AG04450 (cell line): ENCODE measurements at regions not wholly inside any gene's neighbourhood (a gene's known extent, or its start where the extent isn't known, plus 50 kb on each side); places are given as distances from the start of the nearest gene placed in this dataset.

Experiments
- CTCF ChIA-PET: fragments of 300-600, 350-600 bp; formaldehyde crosslinking; extraction: SDS; loops from one replicate; lab custom pipeline; 2022; ENCODE audit warnings: antibody characterized with exemption, inconsistent platforms; lab: Charles Lee
- POLR2A ChIA-PET: fragments of 350-600 bp; formaldehyde crosslinking; extraction: SDS; loops from one replicate; lab custom pipeline; 2021; ENCODE audit warnings: antibody characterized with exemption, inconsistent platforms; lab: Yijun Ruan, JAX
- DNase-seq: peaks from one replicate; pipeline ENCODE4 v3.0.0-alpha.2; 2011; ENCODE audit warnings: low read depth, low spot score
- H3K27ac ChIP-seq: one replicate; pipeline ENCODE4 v1.5.1; 2012; ENCODE audit warnings: low read depth, low read length, control low read depth
- H3K27me3 ChIP-seq: one replicate; pipeline ENCODE4 v1.6.0; 2012; ENCODE audit warnings: low read length; ENCODE audit not compliant: control insufficient read depth, insufficient read depth
- H3K4me3 ChIP-seq: 2 replicates; pipeline ENCODE4 v1.5.1; 2011; ENCODE audit warnings: mild to moderate bottlenecking, low read depth, low read length, control low read depth
- H3K9me3 ChIP-seq: 2 replicates; pipeline ENCODE4 v1.5.1; 2012; ENCODE audit warnings: low read length; ENCODE audit not compliant: control insufficient read depth, insufficient read depth
- TF ChIP-seq, protein P1 (sequence below): IDR thresholded peaks from 2 replicates; pipeline ENCODE4 v1.5.1; 2011; ENCODE audit warnings: low read depth, low read length, control low read depth, inconsistent platforms

DNA sequence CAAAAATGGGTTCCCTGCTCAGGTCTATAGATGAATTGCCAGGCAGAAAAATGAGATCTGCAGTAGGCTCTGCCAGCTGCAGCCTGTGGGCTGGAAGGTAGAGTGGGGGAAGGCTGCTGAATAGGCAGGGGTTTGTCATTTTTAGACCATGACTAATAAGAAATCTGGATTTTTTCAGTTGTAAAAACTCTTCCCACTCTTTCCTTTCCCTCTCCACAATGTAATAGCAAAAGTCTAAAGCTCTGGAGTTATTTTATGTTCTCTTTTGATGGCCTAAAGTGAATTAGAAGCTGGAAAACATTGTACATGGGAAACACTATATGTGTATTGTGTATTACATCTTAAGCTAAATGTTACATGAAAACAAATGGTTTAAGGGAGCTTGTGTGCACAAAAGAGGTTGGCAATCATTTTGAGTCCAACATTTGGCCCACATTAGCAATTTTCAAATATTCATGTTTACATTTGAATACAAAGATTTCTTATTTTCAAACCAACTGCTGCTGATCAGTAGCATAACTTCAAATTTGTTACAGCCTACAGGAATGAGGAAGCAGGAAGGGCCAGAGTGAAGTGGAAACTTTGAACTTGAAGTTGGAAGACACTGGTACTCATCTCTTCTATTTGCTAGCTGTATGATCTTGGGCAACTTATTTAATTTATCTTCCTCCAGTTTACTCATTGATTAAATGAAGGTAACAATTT lies 407.1 kb downstream of the SLC4A3 start:
- Histone ChIP-seq H3K27ac (peak overlapping the region; percentile 72), H3K4me3 (no peak overlapping the region), H3K9me3 (no peaks in the 10 kb centered on the region), H3K27me3 (no peaks in the 10 kb centered on the region)
- ChIA-PET POLR2A (interaction anchor here (1.3 kb wide), 1 partner anchor 9 kb away, joined by 7 read pairs; no protein-coding TSS in a partner anchor), CTCF (interaction anchor here (0.6 kb wide), 1 partner anchor 8 kb away, joined by 3 read pairs; no protein-coding TSS in a partner anchor)
- TF ChIP-seq, protein P1, sequence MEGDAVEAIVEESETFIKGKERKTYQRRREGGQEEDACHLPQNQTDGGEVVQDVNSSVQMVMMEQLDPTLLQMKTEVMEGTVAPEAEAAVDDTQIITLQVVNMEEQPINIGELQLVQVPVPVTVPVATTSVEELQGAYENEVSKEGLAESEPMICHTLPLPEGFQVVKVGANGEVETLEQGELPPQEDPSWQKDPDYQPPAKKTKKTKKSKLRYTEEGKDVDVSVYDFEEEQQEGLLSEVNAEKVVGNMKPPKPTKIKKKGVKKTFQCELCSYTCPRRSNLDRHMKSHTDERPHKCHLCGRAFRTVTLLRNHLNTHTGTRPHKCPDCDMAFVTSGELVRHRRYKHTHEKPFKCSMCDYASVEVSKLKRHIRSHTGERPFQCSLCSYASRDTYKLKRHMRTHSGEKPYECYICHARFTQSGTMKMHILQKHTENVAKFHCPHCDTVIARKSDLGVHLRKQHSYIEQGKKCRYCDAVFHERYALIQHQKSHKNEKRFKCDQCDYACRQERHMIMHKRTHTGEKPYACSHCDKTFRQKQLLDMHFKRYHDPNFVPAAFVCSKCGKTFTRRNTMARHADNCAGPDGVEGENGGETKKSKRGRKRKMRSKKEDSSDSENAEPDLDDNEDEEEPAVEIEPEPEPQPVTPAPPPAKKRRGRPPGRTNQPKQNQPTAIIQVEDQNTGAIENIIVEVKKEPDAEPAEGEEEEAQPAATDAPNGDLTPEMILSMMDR, result no peak
- peak; percentile 50 for DNase-seq

DNA sequence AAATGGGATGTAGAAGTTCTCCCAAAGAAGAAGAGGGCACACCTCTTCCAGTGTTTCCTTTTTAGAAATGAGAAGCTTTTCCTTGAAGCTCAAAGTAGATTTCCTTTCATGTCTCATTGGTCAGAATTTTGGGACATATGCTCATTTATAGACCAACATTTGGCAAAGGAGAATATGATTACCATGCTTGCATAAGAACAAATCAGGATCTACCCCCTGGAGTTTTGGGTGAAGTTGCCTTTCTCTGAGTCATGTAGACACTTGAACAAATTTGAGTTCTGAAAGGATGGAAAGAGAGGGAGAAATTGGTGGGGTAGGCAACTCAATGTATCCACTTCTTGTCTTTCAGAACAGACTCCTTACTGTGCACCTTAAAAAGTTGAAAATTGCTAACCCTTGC lies 409.0 kb downstream of the SLC4A3 start:
- TF ChIP-seq, protein P1, result no peak
- POLR2A ChIA-PET, result no interaction called here
- Histone ChIP-seq H3K27ac (no peak overlapping the region), H3K4me3 (no peak overlapping the region), H3K27me3 (no peaks in the 10 kb centered on the region), H3K9me3 (no peaks in the 10 kb centered on the region)
- CTCF ChIA-PET, result interaction anchor here (0.7 to 1.1 kb wide), 2 partner anchors 21 to 32 kb away, joined by 3 to 7 read pairs; no protein-coding TSS in a partner anchor
- DNase-seq, result no peak

DNA sequence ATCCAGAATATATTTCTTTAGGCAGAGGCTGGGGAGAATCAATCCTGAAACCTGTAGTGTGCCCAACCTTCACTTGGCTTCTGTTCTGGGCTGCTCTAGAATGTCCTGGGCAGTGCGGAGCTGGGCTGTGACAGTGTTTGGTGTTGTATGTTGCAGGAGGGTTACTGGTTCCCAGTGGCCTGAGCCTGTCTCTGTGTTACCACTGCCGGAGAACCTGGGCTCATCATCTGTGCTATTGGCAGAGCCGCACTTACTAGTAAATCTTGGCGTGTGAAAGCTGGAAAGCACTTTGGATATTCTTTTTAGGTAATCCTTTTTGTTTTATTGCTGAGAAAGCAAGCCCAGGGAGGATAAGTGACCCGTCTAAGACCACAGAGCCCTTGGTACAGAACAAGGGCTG lies 412.9 kb downstream of the SLC4A3 start:
- no peaks in the 10 kb centered on the region for H3K9me3 ChIP-seq
- ChIA-PET POLR2A (no interaction called here), CTCF (interaction anchor here (1.1 kb wide), 1 partner anchor 14 kb away, joined by 4 read pairs; no protein-coding TSS in a partner anchor)
- TF ChIP-seq, protein P1, result no peak
- no peak for DNase-seq
- no peak overlapping the region for H3K4me3 ChIP-seq
- H3K27ac ChIP-seq, result no peak overlapping the region
- H3K27me3 ChIP-seq, result no peaks in the 10 kb centered on the region

DNA sequence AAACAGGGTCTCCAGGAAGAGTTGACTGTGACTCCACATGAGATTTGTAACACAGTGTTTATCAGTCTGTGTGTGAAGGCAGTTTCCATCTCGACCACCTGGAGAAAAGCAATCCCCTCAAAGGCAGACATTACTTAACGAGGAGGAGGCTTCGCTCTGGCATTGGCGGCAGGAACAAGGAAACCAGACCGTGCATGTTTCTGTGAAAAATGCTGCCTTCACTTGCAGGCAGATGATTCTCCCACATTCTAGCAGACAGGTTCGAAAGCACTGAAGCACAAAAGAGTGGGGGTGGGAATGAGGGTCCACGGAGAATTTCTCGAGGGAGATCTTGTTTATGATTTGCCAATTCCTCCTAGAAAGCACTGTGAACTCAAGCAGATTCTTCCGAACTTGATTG lies 414.0 kb downstream of the SLC4A3 start:
- no peak for DNase-seq
- H3K27ac ChIP-seq, result no peak overlapping the region
- no peak overlapping the region for H3K4me3 ChIP-seq
- no peaks in the 10 kb centered on the region for H3K9me3 ChIP-seq
- H3K27me3 ChIP-seq, result no peaks in the 10 kb centered on the region
- TF ChIP-seq, protein P1, result no peak
- POLR2A ChIA-PET, result no interaction called here
- CTCF ChIA-PET, result no interaction called here

DNA sequence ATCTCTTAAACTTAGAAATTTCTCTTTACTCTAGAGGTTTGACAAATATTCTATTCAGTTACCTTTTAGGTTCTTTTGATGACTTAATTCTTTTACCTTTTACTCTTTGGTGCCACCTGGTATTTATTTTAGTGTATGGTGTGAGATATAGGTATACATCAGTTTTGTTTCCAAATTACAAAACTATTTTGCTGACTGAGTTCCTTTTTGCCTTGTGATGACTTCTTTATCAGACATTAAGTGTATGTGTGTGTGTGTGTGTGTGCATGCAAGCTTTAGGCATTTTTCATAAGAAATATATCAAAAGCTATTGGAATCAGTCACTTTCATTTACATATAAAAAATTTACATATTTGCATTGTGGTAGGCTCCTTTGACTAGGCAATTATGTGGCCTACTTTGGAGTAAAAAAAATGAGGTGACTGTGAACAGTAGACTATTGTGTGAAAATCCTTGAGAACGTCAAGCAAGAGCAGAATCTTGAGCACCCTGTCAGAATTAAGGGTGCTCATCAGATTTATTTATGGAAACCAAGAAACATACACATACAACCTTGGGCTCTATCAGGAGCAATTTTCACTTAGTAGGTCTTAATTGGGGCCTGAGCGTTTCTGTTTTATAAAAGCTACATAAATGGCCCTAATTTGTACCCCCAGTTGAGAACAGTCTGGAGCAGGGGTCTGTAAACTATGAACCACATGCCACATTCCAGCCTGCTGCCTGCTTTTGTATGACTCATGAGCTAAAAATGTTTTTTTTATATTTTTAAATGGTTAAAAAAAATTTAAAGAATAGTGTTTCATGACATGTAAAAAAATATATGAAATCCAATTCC lies 415.9 kb downstream of the SLC4A3 start:
- Histone ChIP-seq H3K9me3 (no peaks in the 10 kb centered on the region), H3K27ac (no peak overlapping the region), H3K27me3 (no peaks in the 10 kb centered on the region), H3K4me3 (no peak overlapping the region)
- CTCF ChIA-PET, result interaction anchor here (0.6 kb wide), 1 partner anchor 9 kb away, joined by 3 read pairs; no protein-coding TSS in a partner anchor
- DNase-seq, result no peak
- POLR2A ChIA-PET, result interaction anchor here (1.6 kb wide), 1 partner anchor 9 kb away, joined by 7 read pairs; no protein-coding TSS in a partner anchor
- TF ChIP-seq, protein P1, result no peak
